ENCODE measurements at regions not wholly inside any gene's neighbourhood (a gene's known extent, or its start where the extent isn't known, plus 50 kb on each side); places are given as distances from the start of the nearest gene placed in this dataset.
"Not testable (repeated sequence)": the region's sequence is repeated elsewhere in the genome, so short reads cannot be mapped to it uniquely, and the experiment has no call there.

DNA sequence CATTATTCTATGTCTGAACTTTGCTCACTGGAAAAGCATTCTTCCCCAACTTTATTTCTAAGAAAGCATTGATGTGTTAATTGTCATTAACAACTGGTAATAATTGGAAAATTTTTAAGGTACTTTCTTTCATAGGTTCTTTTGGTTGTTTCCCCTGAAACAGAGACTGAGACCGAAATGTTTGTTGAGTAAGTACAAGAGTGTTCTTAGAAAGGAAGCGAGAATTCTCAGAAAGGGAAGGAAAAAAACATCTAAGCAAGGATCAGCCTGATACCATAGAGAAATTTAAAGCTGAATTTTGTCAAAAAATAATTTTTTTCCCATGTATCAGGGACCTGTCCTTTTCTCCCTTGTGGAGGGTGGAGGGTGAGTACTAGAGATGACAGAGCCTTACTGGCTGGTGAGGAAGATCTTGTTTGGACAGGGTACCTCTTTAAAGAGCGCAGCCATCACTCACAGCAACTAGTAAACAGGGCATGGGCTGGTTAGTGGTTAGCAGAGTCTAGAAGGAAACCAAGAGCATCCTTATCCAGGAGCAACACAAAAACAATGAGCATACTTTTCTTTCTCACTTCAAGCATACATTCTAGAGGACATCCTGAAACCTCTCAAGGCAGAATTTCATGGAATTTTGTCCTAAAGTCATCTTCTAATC lies 898.5 kb downstream of the DNAH5 start:
- no peak for DNase-seq (ENCODE audit: low spot score)

DNA sequence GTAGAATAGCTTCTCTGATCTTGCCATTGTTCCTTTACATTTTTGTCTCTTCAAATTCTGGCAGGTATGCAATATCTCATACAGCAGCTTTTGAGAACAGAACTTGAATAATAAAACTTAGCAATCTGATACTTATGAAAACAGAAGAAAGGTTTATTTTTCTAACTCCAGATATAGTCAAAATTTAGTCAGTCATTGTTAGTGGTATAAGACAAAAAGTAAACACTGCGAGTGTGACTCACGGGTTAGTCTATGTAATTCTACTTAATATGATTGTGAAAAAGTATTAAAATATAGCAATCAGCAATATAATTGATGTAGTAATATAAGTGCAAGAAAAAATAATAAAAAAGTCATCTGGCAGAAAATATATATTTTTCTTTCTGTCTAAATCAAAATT lies 910.4 kb downstream of the DNAH5 start:
- DNase-seq (ENCODE audit: low spot score): no peak

DNA sequence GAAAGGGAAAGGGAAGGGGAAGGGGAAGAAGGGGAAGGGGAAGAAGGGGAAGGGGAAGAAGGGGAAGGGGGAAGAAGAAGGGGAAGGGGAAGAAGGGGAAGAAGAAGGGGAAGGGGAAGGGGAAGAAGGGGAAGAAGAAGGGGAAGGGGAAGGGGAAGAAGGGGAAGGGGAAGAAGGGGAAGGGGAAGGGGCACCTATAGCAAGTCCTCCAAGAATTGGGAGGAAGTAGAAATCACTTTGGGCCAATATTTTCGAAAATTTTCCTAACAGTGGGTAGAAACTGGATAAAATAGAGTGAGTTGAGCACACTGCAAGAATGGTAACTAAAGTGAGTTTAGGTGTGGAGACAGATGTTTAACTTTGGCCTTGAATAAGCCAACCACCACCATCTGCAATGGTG lies 915.3 kb downstream of the DNAH5 start:
- no peak for DNase-seq (ENCODE audit: low spot score)

DNA sequence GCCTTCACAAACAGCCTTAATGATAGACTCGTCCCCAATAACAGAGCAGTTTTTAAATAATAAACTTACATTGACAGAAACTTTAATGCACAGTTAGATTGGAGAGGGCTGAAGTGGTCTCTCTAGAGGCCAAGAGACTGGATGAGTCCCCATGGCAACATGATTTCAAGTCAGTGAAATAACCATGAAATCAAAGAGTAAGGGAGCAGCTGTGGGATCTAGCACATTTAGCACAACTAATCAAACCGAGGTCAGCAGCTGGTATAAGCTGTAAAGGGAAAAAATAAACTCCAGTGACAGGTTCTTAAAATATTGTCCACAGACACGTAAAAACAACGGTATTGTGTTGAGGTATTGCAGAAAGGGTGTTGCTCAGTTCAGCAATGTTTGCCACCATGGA lies 916.6 kb downstream of the DNAH5 start:
- DNase-seq (ENCODE audit: low spot score): no peak

DNA sequence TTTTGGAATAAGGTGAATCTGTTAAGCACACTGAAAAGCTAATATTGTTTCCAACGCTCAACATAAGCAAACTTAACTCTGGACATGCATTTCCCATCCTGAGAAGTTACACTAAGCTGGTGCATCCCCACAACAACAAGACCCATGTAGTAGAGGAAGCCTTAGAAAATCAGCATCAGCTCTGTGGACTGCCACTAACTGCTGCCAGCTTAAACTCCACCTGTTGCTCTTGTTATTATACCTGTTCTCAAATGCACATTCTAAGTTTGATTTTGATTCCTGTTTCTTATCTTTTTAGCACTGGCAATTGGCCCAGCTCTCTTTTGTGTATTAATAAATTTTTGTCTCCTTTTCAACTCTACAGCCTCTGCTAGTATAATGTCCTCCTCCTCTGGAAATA lies 924.8 kb downstream of the DNAH5 start:
- no peak for DNase-seq (ENCODE audit: low spot score)

DNA sequence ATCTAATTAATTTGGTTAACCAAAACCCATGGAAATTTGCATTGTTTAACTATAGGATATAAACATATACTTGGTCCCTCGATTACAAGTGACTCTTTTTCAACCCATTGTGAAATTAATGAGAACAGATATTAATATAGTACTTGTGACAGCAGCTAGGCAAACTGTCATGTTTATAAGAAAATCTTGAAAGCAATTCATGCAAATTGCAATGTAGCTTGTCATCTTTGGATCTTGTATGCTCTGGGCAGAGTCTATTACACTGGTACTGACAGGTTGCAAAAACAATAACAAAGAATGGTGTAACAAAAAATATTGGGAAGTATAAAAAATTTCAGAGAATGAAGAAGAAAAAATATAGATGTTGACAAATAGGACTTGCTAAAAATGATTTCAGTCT lies 941.0 kb downstream of the DNAH5 start:
- DNase-seq (ENCODE audit: low spot score): no peak

DNA sequence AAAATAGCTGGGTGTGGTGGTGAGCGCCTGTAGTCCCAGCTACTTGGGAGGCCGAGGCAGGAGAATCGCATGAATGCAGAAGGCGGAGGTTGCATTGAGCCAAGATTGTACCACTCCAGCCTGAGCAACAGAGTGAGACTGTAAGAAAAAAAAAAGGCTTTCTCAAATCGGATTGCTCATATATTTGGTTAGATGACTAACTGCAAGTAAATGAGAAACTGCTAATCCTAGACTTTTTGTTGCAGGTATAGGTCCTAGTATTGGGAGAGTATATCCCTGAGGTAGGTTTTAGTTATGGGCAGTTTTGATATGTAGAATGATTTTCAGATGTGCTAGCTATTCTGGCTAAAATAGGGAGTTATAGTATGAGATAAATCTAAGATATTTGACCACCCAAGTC lies 944.8 kb downstream of the DNAH5 start:
- no peak for DNase-seq (ENCODE audit: low spot score)

DNA sequence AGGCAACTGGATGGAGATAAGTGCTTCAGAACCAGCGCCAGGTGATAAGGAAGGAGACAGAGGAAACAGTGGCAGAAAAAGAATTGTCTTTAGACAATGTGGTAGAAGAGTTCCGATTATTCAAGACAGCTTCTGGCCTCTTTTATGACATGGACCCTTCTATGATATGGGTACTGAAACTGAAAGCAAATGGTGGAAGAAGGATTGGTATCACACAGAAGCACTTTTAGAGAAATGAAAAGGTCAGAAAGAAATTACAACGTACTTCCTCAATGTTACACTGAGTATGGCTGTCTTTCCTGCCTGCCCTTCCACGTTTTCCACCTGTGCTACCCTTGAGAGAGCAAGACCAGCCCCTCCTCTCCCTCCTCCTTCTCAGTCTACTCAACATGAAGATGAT lies 959.3 kb downstream of the DNAH5 start:
- no peak for DNase-seq (ENCODE audit: low spot score)

DNA sequence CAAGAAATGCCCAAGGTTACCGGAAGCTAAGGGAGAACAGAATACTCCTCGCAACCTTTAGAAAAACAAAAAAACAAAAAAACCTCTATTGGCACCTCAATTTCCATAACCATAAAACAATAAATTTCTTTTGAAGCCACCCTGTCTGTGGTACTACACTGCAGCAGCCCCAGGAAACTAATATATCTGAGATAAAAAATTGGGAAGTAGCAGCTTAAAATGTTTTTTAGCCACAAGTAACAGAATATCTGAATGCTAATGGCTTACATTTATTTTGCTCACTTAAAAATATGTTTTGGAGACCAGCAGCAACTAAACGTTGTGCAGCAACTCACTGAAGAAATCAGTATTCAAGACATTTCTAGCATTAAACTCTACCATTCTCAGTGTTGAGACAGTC lies 969.6 kb downstream of the DNAH5 start:
- DNase-seq (ENCODE audit: low spot score): no peak

DNA sequence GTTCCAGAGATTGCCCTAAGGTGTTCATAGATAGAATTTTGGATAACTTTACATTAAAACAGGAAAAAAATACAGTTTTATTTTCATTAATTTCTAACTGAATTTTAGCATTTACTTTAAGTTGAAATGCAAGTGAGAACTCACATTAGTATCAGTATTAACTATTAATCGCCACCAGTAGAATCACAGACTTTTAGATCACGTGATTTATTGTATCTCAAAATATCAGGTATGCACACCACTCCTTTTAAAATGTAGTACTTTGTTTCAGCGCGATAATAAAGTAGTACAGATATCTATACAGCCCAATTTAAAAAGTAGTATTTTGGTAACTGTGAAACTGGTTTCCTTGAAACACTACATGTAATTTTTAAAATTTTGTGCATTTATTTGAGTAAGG lies 978.7 kb downstream of the DNAH5 start:
- DNase-seq (ENCODE audit: low spot score): no peak

DNA sequence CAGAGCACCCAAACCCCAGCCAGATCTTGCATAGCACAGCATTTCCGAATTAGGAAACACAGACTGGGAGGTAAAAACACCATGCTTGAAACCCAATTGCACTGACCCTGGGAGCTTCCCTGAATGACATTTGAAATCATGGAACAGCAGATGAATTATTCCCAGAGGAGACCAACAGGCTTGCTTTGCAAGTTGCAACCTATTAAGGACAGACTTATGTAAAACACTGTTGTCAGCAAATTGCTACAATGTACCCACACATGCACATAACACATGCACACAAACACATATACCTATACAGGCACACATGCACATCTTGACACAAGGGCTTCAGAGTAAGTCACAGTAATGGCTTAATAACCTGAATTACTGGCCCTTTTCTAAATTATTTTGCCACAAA lies 984.8 kb downstream of the DNAH5 start:
- no peak for DNase-seq (ENCODE audit: low spot score)

DNA sequence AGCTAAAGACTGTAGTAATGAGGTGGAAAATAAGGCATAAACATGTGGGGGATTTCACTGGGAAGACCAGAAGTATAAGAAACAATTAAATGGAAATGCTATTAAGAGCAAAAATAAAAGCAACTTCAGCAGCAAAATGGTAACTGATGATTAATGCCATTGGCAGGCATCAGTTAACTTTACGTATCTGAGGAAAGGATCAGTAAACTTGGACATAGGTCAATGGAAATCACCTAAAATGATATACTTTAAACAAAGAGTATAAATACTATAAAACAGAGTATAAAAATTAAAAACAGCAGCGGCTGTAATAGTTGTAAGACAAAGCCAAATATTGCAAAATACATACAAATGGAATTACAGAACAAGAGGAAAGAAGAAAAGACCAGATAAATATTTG lies 992.1 kb downstream of the DNAH5 start:
- DNase-seq (ENCODE audit: low spot score): no peak

DNA sequence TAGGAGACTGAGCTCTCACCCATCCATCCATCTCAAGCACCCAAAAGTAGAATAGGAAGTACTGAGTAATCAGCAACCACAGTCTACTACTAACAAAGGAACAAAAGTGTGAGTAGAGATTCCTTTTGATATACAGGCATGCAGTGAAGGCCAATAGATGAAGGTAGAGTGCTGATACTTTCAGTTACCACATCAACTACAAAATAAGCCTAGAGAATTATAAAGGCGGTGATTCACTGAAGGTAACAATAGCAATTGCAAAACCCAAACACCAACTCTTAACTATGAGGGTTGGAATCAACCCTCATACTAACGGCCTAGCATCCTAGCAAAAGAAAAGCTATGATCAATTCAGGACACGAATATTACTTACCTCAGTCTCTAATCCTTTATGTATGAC lies 992.6 kb downstream of the DNAH5 start:
- DNase-seq (ENCODE audit: low spot score): no peak

DNA sequence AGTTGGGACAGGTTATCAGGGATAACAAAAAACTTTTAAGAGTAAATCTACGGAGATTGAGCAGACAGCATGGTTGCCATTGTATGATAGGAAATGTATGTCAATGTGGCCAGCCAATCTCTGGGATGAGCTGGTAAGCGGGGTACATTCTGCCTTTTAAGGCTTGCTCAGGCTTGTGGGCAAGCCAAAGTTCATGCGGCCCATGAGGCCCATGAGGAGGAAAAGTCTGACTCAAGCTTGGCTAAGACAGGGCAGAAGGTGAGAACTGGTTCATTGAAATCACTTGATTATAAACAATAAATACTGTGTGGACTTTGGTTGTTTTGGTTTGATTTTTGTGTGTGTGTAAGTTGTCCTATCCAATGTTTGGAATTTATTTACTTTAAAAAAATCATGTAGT lies 997.1 kb downstream of the DNAH5 start:
- no peak for DNase-seq (ENCODE audit: low spot score)

DNA sequence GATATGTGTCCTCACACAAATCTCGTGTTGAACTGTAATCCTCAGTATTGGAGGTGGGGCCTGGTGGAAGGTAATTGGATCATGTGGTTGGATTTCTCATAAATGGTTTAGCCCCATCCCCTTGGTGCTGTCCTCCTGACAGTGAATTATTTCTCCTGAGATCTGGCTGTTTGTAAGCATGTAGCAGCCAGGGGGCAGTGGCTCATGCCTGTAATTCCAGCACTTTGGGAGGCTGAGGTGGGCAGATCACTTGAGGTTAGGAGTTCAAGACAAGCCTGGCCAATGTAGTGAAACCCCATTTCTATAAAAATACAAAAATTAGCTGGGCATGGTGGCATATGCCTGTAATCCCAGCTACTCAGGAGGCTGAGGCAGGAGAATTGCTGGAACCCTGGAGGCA lies 999.0 kb downstream of the DNAH5 start:
- not testable (repeated sequence) for DNase-seq (ENCODE audit: low spot score)

DNA sequence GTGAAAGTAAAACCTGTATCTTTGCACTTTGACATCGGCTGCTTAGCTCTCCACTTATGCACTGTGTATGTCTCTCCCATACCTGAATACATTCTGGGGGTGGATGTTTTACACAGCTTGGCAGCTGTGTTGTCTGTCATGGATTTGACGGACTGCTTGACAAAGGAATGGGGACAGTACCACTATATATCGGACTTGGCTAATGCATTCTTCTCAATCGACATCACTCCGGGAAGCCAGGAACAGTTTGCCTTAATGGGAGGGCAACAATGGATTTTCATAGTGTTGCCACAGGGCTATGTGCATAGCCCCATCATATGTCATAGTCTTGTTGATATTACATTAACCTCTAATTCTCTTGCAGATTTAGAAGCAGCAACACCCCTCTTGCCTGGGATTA lies 1008.3 kb downstream of the DNAH5 start:
- no peak for DNase-seq (ENCODE audit: low spot score)

DNA sequence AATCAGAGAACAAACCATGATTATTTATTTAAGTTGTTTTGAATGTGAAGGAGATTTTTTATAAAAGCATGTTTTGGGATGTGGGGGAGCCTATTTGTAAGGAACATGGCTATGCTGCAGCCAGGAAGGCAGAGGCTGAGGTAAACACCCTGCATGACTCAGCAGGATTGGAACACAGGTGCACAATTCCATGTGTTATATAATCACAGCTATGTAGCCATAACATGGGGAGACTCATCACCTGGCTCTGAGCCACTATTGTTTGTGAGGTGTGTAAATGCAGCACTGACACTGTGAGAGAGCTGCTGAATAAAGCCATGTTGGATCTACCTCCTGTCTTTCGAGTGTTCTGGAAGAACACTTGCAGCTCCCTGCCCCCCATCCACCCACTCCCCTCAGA lies 1009.8 kb downstream of the DNAH5 start:
- no peak for DNase-seq (ENCODE audit: low spot score)

DNA sequence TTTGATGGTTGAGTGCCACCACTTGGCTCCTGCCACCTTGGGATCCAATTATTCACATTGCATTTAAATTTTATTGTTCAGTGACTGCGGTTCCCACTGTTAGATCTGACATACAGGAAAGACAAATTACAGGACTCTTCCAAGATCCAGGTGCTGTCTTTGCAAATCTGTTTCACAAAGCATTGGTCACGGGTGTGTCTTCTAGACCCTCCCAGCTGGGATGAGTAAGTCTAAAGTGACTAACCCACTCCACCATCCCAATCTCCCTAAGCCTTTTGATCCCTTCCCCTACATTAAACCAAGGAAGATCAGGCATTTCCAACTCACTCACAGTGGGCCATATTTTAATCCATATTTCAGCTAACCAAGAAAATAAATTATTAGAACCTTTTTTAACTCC lies 1016.3 kb upstream of the CTNND2 start:
- no peak for DNase-seq (ENCODE audit: low spot score)

DNA sequence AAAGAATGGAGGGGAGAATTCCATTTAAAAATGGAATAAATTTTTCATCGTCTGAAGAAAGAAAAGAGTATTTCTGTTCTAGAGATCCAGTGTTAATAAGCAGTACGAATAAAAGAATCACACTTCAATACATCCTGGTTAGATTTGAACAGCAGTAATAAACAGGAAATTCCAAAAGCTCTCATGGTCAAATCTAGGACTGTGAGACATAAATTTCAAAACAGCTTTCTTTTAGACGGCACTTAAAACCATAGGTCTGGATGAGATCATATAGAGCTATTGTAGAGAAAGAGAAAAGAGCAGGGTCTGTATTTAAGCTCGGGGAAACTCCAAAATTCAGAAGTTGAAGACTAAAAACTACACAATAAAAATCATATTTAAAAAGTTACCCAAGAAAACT lies 1006.9 kb upstream of the CTNND2 start:
- DNase-seq (ENCODE audit: low spot score): no peak

DNA sequence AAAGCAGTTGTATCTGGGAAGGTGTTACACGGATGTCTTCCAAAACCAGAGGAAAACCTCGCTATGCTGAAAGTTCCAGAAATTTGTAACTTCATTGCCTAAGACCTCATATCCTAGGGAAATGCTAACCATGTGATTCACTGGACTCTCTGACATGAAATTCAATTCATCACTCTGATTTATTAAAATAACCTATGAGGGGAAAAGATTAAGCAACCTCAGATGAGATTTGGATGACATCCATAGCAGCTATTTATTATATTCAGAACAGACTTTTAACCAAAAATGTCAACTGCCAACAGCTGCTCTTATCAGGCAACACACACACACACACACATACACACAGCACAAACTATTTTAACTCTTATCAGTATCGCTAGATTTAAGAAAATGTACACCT lies 1006.4 kb upstream of the CTNND2 start:
- no peak for DNase-seq (ENCODE audit: low spot score)

DNA sequence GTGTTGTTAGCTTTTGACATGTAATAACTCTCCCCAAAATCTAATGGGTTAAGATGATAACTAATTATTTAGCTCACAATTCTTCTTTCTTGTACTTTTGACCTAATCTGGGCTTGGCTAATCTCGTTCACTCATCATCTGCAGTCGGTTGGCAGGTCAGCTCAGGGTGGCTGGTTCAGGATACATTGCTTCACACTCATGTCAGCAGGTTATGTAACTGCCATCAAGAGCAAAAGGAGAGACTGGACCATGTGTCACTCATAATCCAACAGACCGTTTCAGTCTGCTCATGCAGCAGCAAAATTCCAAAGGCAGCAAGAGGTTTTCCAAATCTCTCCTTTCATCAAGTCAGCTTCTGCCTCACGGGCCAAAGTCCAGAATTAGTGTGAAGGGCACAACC lies 998.4 kb upstream of the CTNND2 start:
- no peak for DNase-seq (ENCODE audit: low spot score)

DNA sequence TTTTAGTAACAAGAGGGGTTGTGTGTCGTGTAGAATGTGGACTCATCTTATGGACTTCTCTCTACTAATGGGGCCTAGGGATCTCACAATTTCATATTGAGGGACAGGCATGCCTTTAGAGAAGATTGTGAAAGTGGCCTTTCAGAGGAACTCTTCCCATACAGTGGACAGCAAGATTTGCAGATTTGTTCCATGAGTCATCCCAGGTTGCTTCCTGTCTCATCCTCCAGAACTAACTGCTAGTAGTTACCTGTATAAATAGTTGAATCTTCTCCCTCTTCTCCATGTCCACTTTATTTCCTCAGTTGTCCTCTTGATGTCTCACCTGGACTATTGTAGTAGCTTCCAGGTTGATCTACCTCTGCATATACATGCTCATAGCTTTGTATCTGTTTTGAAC lies 997.5 kb upstream of the CTNND2 start:
- no peak for DNase-seq (ENCODE audit: low spot score)

DNA sequence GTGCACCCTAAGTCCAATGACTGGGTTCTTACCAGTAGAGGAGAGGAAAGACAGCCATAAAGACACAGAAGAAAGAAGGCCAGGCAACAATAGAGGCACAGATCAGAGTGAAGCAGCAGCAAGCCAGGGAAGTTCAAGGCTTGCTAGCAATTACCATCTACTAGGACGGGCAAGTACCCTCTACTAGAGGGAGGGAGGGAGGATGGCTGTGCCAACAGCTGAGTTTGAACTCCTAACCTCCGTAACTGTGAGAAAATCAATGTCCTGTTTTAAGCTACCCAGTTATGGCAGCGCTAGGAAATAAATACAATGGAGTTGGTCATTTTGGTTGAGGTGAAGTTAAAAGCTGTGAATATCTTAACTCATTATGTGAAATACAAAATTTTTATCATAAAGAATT lies 991.8 kb upstream of the CTNND2 start:
- no peak for DNase-seq (ENCODE audit: low spot score)

DNA sequence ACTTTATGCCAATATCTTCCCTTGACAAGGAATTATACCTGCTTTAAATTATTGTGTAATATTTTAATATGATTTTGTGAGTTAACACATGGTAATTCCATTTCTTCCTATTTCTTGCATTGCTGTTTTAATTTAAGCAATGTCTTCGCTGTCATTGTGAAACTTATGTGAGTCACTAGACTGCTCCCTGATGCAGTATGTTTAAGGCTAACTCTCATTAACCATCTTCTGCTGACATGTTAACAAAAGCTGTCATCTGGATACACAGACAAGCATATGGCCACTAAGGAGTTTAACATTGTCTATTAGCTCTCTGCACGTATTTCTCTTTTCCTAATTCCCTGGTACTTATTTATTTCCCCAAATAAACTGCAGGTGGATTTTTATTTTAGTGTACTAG lies 980.8 kb upstream of the CTNND2 start:
- no peak for DNase-seq (ENCODE audit: low spot score)

DNA sequence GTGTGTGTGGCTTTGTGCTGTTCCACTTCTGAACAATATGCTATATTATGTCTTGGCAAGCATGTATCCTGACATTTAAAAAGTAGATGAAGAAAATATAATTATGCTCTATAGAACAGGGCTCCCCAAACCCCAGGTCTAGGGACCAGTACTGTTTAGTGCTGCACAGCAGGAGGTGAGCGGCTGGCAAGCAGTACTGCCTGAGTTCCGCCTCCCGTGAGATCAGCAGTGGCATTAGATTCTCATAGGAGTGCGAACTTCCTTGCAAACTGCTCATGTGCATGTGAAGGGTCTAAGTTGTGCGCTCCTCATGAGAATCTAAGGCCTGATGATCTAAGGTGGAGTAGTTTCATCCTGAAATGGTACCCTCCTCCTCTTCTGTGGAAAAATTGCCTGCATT lies 979.1 kb upstream of the CTNND2 start:
- DNase-seq (ENCODE audit: low spot score): no peak
